GM19463 (cell line): ENCODE measurements at regions not wholly inside any gene's neighbourhood (a gene's known extent, or its start where the extent isn't known, plus 50 kb on each side); places are given as distances from the start of the nearest gene placed in this dataset.
A peak's percentile ranks its signal among the peaks of the same experiment; 100 is the strongest.

Source experiments
- ATAC-seq: cut with Tn5 transposase; IDR thresholded peaks from one replicate; pipeline ENCODE4 v1.9.1; 2021; ENCODE audit warnings: mild to moderate bottlenecking, moderate library complexity; ENCODE audit not compliant: unreplicated experiment

GRCh38 chr17:72254808-72255449 is 134.1 kb downstream of the SOX9 start:
- ATAC-seq = no peak

GRCh38 chr17:72255481-72255880 is 134.7 kb downstream of the SOX9 start:
- no peak for ATAC-seq

- ATAC-seq = no peak
These were observed 137.9 kb downstream of the SOX9 start for GRCh38 chr17:72258711-72259110.

- no peak for ATAC-seq
These were observed 139.1 kb downstream of the SOX9 start for GRCh38 chr17:72259922-72260321.

GRCh38 chr17:72262766-72263165 is 141.9 kb downstream of the SOX9 start:
- ATAC-seq = no peak

- peak; percentile 68 for ATAC-seq
These were observed 144.0 kb downstream of the SOX9 start for GRCh38 chr17:72264682-72265405.

- no peak for ATAC-seq
These were observed 145.4 kb downstream of the SOX9 start for GRCh38 chr17:72266112-72266775.

- ATAC-seq = no peak
These were observed 146.8 kb downstream of the SOX9 start for GRCh38 chr17:72267601-72268000.

- no peak for ATAC-seq
These were observed 147.6 kb downstream of the SOX9 start for GRCh38 chr17:72268431-72268830.

- ATAC-seq = no peak
These were observed 149.6 kb downstream of the SOX9 start for GRCh38 chr17:72270273-72270924.

- ATAC-seq = no peak
These were observed 150.8 kb downstream of the SOX9 start for GRCh38 chr17:72271603-72272002.

GRCh38 chr17:72273289-72274056 is 152.7 kb downstream of the SOX9 start:
- ATAC-seq = no peak

GRCh38 chr17:72274614-72275013 is 153.8 kb downstream of the SOX9 start:
- ATAC-seq = no peak

- ATAC-seq = no peak
These were observed 160.1 kb downstream of the SOX9 start for GRCh38 chr17:72280881-72281280.

- no peak for ATAC-seq
These were observed 161.7 kb downstream of the SOX9 start for GRCh38 chr17:72282439-72283029.

GRCh38 chr17:72284806-72285205 is 164.0 kb downstream of the SOX9 start:
- ATAC-seq = no peak

GRCh38 chr17:72287586-72287985 is 166.8 kb downstream of the SOX9 start:
- ATAC-seq = no peak

- ATAC-seq = no peak
These were observed 173.7 kb downstream of the SOX9 start for GRCh38 chr17:72294487-72294893.

GRCh38 chr17:72295916-72296315 is 175.1 kb downstream of the SOX9 start:
- ATAC-seq = no peak

GRCh38 chr17:72296456-72296855 is 175.6 kb downstream of the SOX9 start:
- ATAC-seq = no peak
